NCI-H2196 treated with DMSO at 0.1 percent for 48 hours (cell line): ENCODE measurements at regions not wholly inside any gene's neighbourhood (a gene's known extent, or its start where the extent isn't known, plus 50 kb on each side); places are given as distances from the start of the nearest gene placed in this dataset.
A peak's percentile ranks its signal among the peaks of the same experiment; 100 is the strongest.

Source experiments
- DNase-seq: peaks from one replicate; lab custom pipeline; 2025; ENCODE audit not compliant: unreplicated experiment; lab: John Stamatoyannopoulos, UW

- peak; percentile 30 for DNase-seq
Measured at GRCh38 chr6:106918115-106918514, 56.4 kb downstream of the CD24 start.

- DNase-seq: no peak
Measured at GRCh38 chr6:106916891-106917290, 57.6 kb downstream of the CD24 start.

GRCh38 chr6:106913676-106914280 lies 60.8 kb downstream of the CD24 start:
- no peak for DNase-seq

GRCh38 chr6:106913111-106913510 lies 61.4 kb downstream of the CD24 start:
- DNase-seq: no peak

- DNase-seq: no peak
Measured at GRCh38 chr6:106912091-106912490, 62.4 kb downstream of the CD24 start.

GRCh38 chr6:106910999-106911949 lies 63.3 kb downstream of the CD24 start:
- DNase-seq: no peak

- DNase-seq: no peak
Measured at GRCh38 chr6:106908386-106908840, 66.1 kb downstream of the CD24 start.

GRCh38 chr6:106907754-106908153 lies 66.8 kb downstream of the CD24 start:
- DNase-seq: no peak

- DNase-seq: no peak
Measured at GRCh38 chr6:106906232-106906631, 68.3 kb downstream of the CD24 start.

- no peak for DNase-seq
Measured at GRCh38 chr6:106903299-106903698, 71.2 kb downstream of the CD24 start.

- no peak for DNase-seq
Measured at GRCh38 chr6:106901062-106901461, 73.5 kb downstream of the CD24 start.

- DNase-seq: no peak
Measured at GRCh38 chr6:106899697-106900096, 74.8 kb downstream of the CD24 start.

- no peak for DNase-seq
Measured at GRCh38 chr6:106897580-106897979, 76.9 kb downstream of the CD24 start.

- no peak for DNase-seq
Measured at GRCh38 chr6:106895703-106896040, 78.9 kb downstream of the CD24 start.

GRCh38 chr6:106894978-106895702 lies 79.4 kb downstream of the CD24 start:
- no peak for DNase-seq

GRCh38 chr6:106892186-106892585 lies 82.3 kb downstream of the CD24 start:
- no peak for DNase-seq

GRCh38 chr6:106890447-106890846 lies 84.1 kb downstream of the CD24 start:
- no peak for DNase-seq

GRCh38 chr6:106889692-106890091 lies 84.8 kb downstream of the CD24 start:
- DNase-seq: no peak

- peak; percentile 68 for DNase-seq
Measured at GRCh38 chr6:106886922-106887797, 87.4 kb downstream of the CD24 start.

- no peak for DNase-seq
Measured at GRCh38 chr6:106886081-106886843, 88.3 kb downstream of the CD24 start.
